ENCODE measurements at regions not wholly inside any gene's neighbourhood (a gene's known extent, or its start where the extent isn't known, plus 50 kb on each side); places are given as distances from the start of the nearest gene placed in this dataset.

- no peak for DNase-seq (ENCODE audit: extremely low read depth, low read depth, low spot score)
These were observed 112.1 kb upstream of the PIK3C3 start for GRCh38 chr18:41842886-41843285.

- DNase-seq (ENCODE audit: extremely low read depth, low read depth, low spot score), result no peak
These were observed 125.2 kb upstream of the PIK3C3 start for GRCh38 chr18:41829647-41830516.

- DNase-seq (ENCODE audit: extremely low read depth, low read depth, low spot score), result no peak
These were observed 126.9 kb upstream of the PIK3C3 start for GRCh38 chr18:41828137-41828536.

- no peak for DNase-seq (ENCODE audit: extremely low read depth, low read depth, low spot score)
These were observed 134.2 kb upstream of the PIK3C3 start for GRCh38 chr18:41820784-41821183.

DNA sequence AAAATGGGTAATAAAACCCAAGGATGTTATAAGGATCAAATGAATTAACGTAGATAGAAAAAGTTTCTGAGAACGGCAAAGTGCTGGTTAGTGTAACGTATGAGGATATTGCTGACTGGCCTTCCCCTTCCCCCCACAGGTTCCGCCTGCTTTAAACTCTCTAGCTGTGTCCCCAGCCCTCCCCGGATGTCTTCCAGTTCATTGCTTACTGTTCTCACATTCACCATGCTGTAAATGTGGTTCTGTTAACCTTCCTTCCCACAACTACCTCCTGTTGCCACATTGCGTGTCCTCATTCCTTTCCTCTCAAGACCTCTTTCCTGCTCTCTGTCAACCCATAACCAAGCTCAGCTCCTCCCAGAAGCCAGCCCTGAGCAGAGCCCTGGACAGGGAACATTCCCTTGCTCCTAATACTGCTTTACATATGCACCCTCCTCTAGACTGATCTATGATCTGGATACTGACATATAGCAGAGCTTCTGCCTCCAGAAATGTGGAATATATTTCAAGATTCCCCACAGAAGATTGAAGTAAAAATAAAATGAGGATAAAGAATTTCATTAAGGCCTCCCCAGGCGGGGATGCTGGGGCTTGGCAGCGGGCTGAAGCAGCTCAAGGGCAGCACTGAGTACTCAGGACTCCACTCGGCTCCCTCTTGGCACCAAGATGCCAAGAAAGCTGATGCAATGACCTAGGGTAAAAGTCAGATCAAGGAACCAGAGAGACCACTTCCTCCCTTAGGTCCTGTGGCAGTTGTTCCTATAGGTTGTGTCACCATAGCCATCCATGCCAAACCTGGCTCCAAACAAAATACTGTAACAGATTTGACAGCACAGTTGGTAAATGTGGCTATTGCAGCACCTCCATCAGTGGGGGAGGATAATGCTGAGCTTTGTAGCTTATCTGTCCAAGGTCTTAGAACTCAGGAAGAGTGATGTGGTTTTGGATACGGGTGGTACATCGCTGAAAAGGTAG lies 136.4 kb upstream of the PIK3C3 start:
- no peak for DNase-seq (ENCODE audit: extremely low read depth, low read depth, low spot score)

GRCh38 chr18:41814651-41815050 lies 140.4 kb upstream of the PIK3C3 start:
- DNase-seq (ENCODE audit: extremely low read depth, low read depth, low spot score), result no peak

DNA sequence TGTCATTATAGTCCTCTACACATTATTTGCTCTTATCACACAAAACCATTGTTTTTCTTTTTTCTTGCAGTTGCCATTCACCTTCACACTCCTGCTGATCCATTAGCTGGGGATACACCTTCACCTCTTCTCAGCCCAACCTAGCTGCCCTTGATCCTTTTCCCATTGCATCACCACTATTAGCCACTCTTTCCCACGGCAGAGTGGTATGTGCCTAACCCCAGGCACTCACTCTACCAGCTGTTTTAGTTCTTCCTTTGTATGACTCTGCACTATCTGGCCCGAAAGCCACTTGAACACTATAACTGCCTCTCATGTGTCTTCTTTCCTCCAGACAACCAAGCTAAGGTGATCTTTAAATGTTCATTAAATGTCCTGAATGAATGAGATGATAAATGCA lies 145.4 kb upstream of the PIK3C3 start:
- no peak for DNase-seq (ENCODE audit: extremely low read depth, low read depth, low spot score)

DNA sequence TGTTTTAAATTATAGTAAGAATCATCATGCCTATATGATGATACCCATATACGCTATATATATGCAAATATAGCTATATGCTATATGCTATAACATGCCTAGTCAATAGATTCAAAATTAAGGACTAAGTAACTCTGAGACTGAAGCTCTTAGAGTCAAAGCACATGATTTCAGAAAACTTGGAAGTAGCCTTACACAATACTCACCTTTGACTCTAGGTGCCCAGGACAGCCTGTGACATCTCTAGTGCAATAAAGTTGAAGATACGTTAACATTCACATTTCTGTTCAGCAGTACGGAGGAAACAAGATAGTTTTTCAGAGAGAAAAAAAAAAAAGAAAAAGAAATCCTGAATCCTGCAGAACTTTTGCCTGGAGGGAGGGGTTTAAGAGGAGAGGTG lies 149.7 kb upstream of the PIK3C3 start:
- DNase-seq (ENCODE audit: extremely low read depth, low read depth, low spot score), result no peak

- no peak for DNase-seq (ENCODE audit: extremely low read depth, low read depth, low spot score)
These were observed 156.2 kb upstream of the PIK3C3 start for GRCh38 chr18:41798879-41799278.

GRCh38 chr18:41790687-41791086 lies 164.3 kb upstream of the PIK3C3 start:
- no peak for DNase-seq (ENCODE audit: extremely low read depth, low read depth, low spot score)

GRCh38 chr18:41789001-41789400 lies 166.0 kb upstream of the PIK3C3 start:
- no peak for DNase-seq (ENCODE audit: extremely low read depth, low read depth, low spot score)

DNA sequence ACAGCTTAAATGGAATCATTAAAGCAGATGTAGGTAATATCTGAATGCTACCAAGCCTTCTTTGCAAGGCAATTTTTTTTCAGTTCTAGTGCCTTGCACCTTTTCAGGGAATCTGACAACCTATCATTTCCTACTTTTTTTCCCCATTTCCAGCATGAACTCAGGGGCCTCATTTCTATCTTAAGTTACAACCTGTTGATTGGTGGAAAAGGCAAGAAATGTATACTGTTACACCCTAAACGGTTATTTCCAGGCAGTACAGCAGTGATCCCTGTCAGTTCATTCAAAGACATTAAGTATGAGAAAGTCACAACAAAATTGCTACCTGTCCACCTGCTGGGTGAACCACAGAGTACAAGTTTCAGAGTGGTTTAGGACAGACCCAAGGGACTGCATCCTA lies 171.2 kb upstream of the PIK3C3 start:
- DNase-seq (ENCODE audit: extremely low read depth, low read depth, low spot score), result no peak

GRCh38 chr18:41783065-41783818 lies 171.8 kb upstream of the PIK3C3 start:
- no peak for DNase-seq (ENCODE audit: extremely low read depth, low read depth, low spot score)

DNA sequence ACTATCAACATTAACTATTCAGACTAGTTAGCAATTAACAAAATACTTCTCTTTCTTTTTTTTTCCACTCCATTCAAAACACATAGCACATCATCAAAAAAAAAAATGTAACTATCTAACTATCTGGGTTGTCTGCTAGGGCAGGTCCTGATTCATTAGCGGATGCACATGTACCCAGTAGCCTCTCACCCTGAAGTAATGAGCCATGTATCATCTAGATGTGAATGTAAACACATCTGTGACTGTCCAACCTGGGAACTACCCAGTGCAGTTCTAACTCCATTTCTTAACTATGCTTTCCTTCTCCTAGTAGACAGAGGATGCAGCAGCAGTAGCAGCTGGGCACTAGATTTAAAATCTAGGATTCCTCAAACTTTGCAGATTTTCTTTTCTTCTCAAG lies 183.1 kb upstream of the PIK3C3 start:
- no peak for DNase-seq (ENCODE audit: extremely low read depth, low read depth, low spot score)

GRCh38 chr18:41769265-41769664 lies 185.8 kb upstream of the PIK3C3 start:
- no peak for DNase-seq (ENCODE audit: extremely low read depth, low read depth, low spot score)

GRCh38 chr18:41768467-41768866 lies 186.6 kb upstream of the PIK3C3 start:
- no peak for DNase-seq (ENCODE audit: extremely low read depth, low read depth, low spot score)

GRCh38 chr18:41767960-41768359 lies 187.1 kb upstream of the PIK3C3 start:
- no peak for DNase-seq (ENCODE audit: extremely low read depth, low read depth, low spot score)

GRCh38 chr18:41765460-41765859 lies 189.6 kb upstream of the PIK3C3 start:
- DNase-seq (ENCODE audit: extremely low read depth, low read depth, low spot score), result no peak

DNA sequence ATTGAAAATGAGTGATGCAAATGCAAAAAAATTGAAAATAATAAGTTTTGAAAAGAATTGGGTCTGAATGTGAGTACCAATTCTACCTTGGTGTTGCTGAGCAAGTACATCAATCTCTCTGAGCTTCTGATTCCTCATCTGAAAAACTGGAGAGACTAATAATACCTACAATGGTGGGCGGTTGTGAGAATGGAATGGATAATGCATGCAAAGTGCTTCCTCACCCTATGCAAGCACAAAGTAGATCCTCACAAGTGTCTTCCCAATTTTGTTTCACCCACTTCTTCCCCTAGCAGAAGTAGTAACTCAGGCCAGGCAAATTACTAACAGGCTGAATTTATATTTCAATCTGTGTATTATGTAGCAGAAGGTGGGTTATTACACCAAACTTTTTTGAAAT lies 191.7 kb upstream of the PIK3C3 start:
- DNase-seq (ENCODE audit: extremely low read depth, low read depth, low spot score), result no peak

DNA sequence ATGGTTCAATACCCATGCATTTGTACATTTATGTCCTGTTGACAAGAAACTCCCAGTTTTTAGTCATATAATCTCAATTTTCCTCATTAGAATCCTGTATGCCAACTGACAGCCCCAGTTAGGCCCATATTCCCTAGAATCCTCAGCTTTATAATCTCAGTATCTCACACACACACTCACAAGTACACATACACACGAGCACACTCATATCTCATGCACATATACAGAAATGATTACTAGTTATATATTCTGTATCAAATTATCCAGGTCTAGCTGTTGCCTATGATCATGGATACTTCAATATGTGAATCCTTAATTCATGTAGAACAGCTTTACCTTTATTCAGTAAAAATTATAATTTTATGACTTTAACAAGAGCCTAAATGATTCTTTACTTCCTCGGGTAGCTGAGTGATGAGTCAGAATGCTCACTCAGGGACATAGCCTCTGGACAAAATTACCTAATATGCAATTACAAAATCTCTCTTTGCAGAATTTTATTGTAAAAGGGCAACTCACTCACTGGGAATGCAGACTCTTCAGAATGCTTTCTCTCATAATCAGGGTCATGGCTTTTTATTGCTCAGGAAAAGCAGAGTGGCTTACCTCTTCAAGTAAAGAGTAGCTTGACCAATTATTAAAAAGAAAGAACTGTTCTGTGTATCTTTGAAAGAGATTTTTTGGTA lies 193.6 kb upstream of the PIK3C3 start:
- DNase-seq (ENCODE audit: extremely low read depth, low read depth, low spot score), result no peak

All from glomerular endothelial cell (primary cell).